Activated CD4-positive, alpha-beta T cell treated with anti-CD3 and anti-CD28 coated beads, Interleukin-2, amount 10 ng/mL, durations not matched to agents 24 days and 14 days (primary cell): ENCODE measurements at regions not wholly inside any gene's neighbourhood (a gene's known extent, or its start where the extent isn't known, plus 50 kb on each side); places are given as distances from the start of the nearest gene placed in this dataset.
A peak's percentile ranks its signal among the peaks of the same experiment; 100 is the strongest.
"Not testable (repeated sequence)": the region's sequence is repeated elsewhere in the genome, so short reads cannot be mapped to it uniquely, and the experiment has no call there.

Source experiments
- DNase-seq: peaks from one replicate; pipeline ENCODE4 v3.0.0; 2022
- H3K27ac Mint-ChIP-seq: one replicate; pipeline ENCODE4 v1.8.0; 2022; ENCODE audit warnings: mild to moderate bottlenecking, mixed read lengths
- H3K27me3 Mint-ChIP-seq: one replicate; pipeline ENCODE4 v1.8.0; 2022; ENCODE audit warnings: mixed read lengths
- H3K36me3 Mint-ChIP-seq: one replicate; pipeline ENCODE4 v1.8.0; 2022; ENCODE audit warnings: low read depth, mild to moderate bottlenecking, mixed read lengths
- H3K4me1 Mint-ChIP-seq: one replicate; pipeline ENCODE4 v1.8.0; 2021; ENCODE audit warnings: mixed read lengths
- H3K4me3 Mint-ChIP-seq: one replicate; pipeline ENCODE4 v1.8.0; 2022; ENCODE audit warnings: mild to moderate bottlenecking, moderate library complexity, mixed read lengths
- H3K9me3 Mint-ChIP-seq: one replicate; pipeline ENCODE4 v1.8.0; 2021; ENCODE audit warnings: mixed read lengths
- intact Hi-C: fragments of 100-400 bp; cut with micrococcal nuclease; formaldehyde crosslinking; loops from one replicate; pipeline ENCODE4 v1.15.1; 2023

DNA sequence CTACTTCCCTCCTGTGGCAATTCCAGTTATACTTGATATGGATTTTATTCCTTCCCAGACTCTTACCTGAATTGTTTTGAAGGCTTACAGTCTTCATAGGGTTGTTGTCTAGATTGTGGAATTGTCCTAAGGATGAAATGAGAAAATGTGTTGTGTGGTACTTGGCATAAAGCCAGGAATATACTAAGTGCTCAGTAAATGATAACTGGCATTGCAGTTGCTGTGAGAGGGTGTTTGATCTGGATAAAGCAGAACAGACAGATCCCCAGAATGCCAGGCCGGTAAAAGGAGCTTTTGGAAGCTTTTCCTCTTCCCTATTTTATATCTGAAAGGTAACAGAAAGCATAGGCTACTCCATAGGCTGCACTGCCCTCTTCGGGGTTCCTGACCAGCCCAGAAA, 78.4 kb upstream of the IKBKE start:
- H3K27me3 Mint-ChIP-seq, H3K4me3 Mint-ChIP-seq, H3K27ac Mint-ChIP-seq, DNase-seq, H3K4me1 Mint-ChIP-seq, intact Hi-C loops, H3K36me3 Mint-ChIP-seq, H3K9me3 Mint-ChIP-seq: not testable (repeated sequence)

DNA sequence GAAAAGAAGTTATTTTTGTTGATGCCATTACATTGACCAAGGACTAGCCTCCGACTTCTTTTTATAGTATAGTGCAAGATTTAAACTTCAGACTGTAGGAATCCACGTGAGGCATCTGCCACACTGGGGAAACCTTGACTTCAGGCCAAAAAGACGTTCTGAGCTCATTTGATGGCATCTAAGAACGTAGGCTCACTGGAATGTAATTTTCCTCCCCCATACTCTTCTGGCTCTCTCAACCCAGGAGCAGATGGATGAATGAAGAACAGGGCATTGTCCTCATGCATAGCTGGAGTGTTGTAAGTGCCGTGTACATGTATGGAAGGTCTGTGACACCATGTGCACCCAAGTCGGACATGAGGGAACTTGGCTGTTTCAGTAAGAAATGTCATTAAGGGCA, 72.8 kb upstream of the IKBKE start:
- H3K36me3 Mint-ChIP-seq, result peaks cover 14% of the 10 kb centered on the region
- H3K9me3 Mint-ChIP-seq, DNase-seq, H3K4me3 Mint-ChIP-seq, H3K27me3 Mint-ChIP-seq, H3K4me1 Mint-ChIP-seq, intact Hi-C loops, H3K27ac Mint-ChIP-seq: not testable (repeated sequence)

DNA sequence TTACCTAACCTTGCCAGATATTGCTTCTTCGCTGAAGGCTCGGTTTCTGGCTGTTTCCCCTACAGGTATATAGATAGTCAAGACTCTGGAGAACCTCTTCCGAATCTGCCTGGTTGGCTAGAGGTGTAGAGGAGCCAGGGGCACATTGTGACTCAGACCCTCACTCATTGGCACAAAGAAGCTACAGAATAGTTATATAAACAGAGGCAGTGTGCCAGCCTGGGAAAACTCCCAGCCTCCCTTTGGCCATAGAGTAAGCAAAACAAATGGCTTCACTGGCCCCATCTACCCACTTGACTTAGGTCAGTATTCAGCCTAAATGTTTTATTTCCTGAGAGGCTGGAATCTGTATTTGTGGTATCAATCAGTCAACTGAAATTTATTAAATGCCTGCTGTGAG, 72.0 kb upstream of the IKBKE start:
- DNase-seq, H3K27me3 Mint-ChIP-seq, H3K4me3 Mint-ChIP-seq, H3K9me3 Mint-ChIP-seq, intact Hi-C loops, H3K4me1 Mint-ChIP-seq, H3K27ac Mint-ChIP-seq: not testable (repeated sequence)
- peaks cover 14% of the 10 kb centered on the region for H3K36me3 Mint-ChIP-seq

DNA sequence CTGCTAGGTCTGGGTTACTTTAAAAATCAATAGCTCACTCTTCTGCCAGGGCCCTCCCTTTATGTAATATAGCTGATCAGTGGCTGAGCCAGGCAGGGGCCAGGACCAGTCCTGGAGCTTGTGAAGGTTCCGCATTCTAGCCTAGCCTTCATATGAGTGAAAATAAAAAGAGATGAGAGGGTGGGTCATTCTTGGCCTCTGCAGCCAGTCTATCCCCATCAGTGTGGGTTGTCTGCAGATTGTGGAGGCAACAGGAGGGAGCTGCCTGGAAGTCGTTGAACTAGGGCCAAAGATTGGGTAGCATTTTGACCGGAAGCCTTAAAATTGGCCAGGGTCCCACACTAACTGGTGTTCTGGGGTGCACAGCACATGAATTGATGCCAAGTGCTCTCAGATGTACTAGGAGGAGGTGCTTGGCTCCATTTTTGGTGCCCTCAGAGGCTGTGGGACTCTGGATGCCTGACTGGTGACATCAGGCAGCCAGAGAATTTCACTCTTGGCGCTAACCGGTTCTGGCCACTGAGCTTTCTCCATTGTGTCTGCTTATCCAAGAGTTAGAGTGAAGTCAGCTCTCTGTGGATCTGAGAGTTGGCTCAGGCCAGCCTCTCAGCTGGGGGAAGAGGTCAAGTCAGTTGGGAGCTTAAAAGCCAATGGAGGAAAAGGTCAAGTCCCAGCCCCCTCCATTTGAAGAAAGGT, 66.5 kb upstream of the IKBKE start:
- H3K4me3 Mint-ChIP-seq, intact Hi-C loops, DNase-seq, H3K36me3 Mint-ChIP-seq, H3K4me1 Mint-ChIP-seq, H3K27me3 Mint-ChIP-seq, H3K9me3 Mint-ChIP-seq, H3K27ac Mint-ChIP-seq: not testable (repeated sequence)

DNA sequence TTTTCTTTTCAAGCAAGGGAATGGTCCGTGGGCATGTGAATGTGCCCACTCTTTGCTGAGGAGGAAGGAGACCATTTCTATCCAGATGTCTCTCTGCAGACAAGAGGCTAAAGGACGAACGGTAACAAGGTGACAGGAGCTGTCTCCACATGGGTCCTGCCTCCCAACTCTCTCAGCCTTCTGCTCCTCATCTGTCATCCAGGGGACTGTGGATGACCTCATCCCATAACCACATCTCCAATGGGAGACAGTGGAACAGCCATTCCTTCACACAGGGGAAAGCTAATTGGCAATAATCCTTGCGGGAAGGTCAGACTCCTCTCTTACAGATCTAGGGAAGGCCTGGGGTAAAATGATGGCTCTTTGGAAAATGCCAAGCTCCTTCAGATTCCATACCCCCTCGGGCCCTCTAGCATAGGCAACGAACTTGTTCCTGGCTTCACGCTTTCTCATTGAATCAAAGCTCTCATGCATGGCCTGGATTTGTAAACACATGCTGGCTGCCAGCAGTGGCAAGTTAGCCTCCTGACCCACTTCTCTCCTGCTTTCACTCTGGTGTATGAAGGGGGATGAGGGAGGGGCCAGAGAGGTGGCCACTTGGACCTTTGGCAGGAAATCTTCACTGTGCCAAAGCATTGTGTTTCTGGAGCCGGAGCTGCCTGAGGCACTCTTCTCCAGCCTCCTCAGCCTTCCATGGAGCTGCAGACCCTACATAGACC, 65.8 kb upstream of the IKBKE start:
- H3K9me3 Mint-ChIP-seq, DNase-seq, H3K27ac Mint-ChIP-seq, intact Hi-C loops, H3K4me1 Mint-ChIP-seq, H3K4me3 Mint-ChIP-seq, H3K36me3 Mint-ChIP-seq, H3K27me3 Mint-ChIP-seq: not testable (repeated sequence)

DNA sequence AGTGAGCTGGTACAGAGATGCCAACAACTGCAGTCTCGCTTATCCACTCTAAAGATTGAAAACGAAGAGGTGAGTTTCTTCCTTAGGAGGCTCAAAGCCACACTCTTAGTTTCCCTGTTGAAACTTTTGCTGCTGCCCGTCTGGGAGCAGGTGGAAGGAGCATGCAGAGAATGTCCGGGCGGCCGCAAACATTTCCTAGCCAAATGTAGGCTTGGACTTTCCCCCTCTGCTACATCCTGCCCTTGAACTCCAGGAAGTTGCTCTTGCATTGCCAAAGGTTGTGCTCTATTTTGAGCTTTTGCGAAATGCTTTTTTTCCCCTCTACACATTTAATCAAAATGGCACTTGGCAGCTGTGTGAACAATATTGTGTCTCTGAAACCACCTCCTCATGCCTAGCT, 65.0 kb upstream of the IKBKE start:
- H3K27ac Mint-ChIP-seq, DNase-seq, H3K4me3 Mint-ChIP-seq, H3K9me3 Mint-ChIP-seq, H3K36me3 Mint-ChIP-seq, intact Hi-C loops, H3K27me3 Mint-ChIP-seq, H3K4me1 Mint-ChIP-seq: not testable (repeated sequence)

DNA sequence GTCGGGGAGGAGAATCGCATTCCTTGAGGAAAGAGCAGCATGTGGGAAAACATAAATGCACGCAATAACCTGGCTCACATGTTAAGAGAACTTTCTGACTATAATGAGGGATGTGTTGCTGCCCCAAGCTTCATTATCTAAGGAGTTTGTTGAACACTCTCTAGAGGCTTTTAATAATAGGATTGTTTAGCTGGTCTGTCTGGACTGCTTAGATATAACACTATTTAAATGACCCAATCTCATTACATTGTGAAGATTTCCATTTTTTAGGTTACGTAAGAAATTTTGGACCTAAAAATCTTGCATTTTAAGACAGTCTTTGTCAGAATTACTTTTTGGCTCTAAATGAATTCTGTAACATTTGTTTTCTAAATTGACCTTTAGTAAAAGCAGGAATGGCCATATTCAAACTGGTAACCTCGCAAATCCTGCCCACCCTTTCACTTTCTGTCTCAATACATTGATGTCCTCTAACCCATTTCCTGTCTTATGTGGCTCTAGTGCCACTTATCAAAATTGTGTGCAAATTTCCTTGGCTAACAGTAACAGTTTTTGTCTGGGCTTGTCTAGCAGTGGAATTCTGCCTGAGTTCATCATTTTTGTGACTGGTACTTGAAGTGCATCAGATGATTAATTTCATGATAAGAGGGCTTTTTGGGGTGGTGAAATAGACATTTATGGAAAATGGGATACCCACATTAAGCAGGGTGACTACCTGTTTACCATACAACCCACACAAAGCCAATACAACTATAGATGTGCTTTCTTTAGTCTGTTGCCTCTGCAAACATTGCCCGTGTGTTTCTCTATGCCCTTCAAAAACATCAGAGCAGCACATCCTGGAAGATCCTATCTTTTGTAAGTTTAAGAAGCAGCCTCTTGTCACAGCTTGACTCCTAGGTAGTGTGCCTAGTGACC, 61.6 kb upstream of the IKBKE start:
- H3K9me3 Mint-ChIP-seq, H3K4me1 Mint-ChIP-seq, DNase-seq, H3K27ac Mint-ChIP-seq, H3K27me3 Mint-ChIP-seq, H3K4me3 Mint-ChIP-seq, intact Hi-C loops: not testable (repeated sequence)
- peaks cover 16% of the 10 kb centered on the region for H3K36me3 Mint-ChIP-seq

DNA sequence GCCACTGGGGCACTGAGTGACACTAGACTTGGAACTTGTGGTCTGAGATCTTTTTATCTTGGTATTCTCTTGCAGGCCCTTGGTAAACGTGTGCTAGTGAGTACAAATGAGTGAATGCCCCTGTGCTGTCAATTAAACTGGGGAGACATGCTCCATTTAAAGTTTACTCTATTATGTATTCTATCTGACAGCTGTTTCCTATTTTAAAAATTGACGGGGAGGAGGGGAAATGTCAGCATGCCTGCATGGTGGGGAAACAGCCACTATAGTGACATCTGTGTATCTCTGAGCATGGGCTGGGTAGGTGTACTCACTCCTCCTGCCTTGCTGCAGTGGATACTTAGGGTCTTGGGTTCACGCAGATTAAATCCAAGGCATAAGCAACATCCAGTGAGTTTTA, 59.0 kb upstream of the IKBKE start:
- Mint-ChIP-seq H3K36me3 (peaks cover 30% of the 10 kb centered on the region), H3K4me3 (no peak overlapping the region), H3K9me3 (no peaks in the 10 kb centered on the region), H3K27me3 (no peaks in the 10 kb centered on the region), H3K27ac (no peak overlapping the region), H3K4me1 (peaks cover 2% of the 10 kb centered on the region)
- intact Hi-C loops, result no loop called here
- no peak for DNase-seq

DNA sequence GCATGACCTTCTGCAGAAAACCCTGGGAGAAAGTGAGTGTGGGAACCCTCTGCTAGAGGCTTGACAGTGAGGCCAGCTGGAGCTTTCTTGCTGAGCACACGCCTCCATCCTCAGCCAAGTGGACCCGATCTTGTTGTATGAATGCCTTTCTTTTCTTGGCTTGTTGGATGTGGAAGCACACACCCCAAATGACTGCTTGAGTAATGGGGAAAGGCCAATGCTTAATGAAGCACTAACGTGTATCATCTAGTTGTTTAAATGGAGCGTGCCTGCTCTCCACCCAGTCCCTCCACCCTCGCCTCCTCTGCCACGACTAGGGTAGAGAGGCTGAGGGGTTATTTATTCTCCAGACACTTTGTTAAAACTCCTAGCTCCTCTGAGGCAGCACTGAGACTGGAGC, 54.3 kb upstream of the IKBKE start:
- peaks cover 46% of the 10 kb centered on the region for H3K36me3 Mint-ChIP-seq
- H3K27me3 Mint-ChIP-seq, result no peaks in the 10 kb centered on the region
- peaks cover 6% of the 10 kb centered on the region for H3K4me1 Mint-ChIP-seq
- no peaks in the 10 kb centered on the region for H3K9me3 Mint-ChIP-seq
- H3K4me3 Mint-ChIP-seq, result no peak overlapping the region
- intact Hi-C loops, result no loop called here
- no peak for DNase-seq
- peak overlapping the region; percentile 43 for H3K27ac Mint-ChIP-seq

DNA sequence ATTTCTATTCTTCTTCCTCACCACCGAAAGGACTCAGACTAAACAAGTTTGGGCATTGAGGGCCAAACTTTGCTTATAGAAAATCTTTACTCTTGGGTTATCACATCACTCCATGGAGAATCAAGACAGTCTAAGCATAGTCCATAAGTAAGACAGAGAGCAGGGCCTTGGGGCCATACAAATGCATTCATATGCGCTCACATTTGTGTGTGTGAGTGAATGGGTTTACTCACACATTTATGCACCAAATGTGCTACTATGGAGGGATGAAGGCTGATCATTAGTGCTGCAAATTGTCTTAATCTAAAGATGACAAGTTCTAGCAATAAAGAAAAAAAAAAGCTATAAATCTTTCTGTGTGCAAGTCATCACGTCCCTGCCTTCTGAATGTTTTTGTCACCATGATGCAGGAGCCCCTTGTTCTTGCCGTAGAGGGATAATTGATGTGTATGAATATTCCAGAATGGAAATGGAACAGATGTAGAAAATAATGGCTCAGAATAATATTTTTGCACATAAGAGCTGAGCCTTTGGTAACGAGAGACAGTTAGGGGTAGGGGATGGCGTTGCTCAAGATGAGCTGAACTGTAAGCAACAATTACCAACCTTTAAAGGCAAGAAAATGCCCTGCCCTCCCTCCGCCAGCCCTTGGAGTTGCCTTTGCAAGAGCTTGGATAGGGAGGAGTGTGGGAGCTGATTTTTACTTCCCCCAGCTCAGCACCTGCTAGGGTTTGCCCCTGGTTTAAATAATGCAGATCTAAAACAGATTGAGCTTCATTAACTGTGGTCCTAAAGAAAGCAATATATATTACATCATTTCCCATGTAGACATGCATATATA, 52.3 kb upstream of the IKBKE start:
- peaks cover 6% of the 10 kb centered on the region for H3K4me1 Mint-ChIP-seq
- no peak overlapping the region for H3K4me3 Mint-ChIP-seq
- intact Hi-C loops, result no loop called here
- H3K9me3 Mint-ChIP-seq, result no peaks in the 10 kb centered on the region
- no peaks in the 10 kb centered on the region for H3K27me3 Mint-ChIP-seq
- H3K36me3 Mint-ChIP-seq, result peaks cover 48% of the 10 kb centered on the region
- DNase-seq, result no peak
- no peak overlapping the region for H3K27ac Mint-ChIP-seq

DNA sequence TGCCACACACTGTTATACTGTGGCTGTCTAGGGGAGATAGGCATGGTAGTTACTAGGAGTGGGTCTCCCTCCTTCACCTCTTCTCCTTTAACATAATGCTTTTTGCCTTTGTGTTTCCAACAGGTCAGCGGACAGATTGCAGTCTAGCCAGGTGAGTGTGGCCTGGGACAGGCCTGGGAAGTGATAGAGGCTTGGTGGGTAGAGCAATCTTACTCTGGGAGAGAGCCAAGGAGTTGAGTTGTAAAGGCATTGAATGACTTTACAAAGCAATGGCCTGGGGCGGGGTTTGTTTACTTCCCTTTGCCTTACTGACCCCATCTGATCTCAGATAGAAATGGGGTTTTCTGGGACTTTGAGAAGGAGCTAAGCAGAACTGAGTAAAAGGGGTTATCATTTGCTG, 51.0 kb upstream of the IKBKE start:
- H3K9me3 Mint-ChIP-seq, result no peaks in the 10 kb centered on the region
- H3K4me3 Mint-ChIP-seq, result no peak overlapping the region
- peaks cover 52% of the 10 kb centered on the region for H3K36me3 Mint-ChIP-seq
- intact Hi-C loops, result no loop called here
- no peaks in the 10 kb centered on the region for H3K27me3 Mint-ChIP-seq
- DNase-seq, result no peak
- peak overlapping the region; percentile 42 for H3K27ac Mint-ChIP-seq
- peaks cover 9% of the 10 kb centered on the region for H3K4me1 Mint-ChIP-seq

DNA sequence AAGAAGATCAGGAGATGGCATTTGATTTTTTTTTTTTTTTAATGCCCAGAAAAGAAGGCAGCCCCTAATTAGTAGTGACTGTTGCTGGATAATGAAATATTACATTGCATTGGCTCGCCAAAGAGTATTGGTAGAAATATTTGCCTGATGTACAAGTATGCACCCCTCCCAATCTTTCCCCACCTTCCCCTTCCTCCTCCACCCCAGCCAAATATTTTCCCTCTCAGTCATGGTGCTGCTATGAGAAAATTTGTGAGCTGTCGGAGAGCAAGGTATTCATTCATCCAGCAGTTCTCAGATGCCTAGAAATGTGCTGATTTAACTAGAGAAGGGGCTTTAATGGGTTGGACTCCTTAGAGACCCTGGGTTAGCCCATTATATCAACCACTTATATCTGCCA, 50.5 kb upstream of the IKBKE start:
- H3K27me3 Mint-ChIP-seq, result no peaks in the 10 kb centered on the region
- no peak overlapping the region for H3K27ac Mint-ChIP-seq
- no peak overlapping the region for H3K4me3 Mint-ChIP-seq
- H3K9me3 Mint-ChIP-seq, result no peaks in the 10 kb centered on the region
- intact Hi-C loops, result no loop called here
- H3K4me1 Mint-ChIP-seq, result peaks cover 8% of the 10 kb centered on the region
- DNase-seq, result no peak
- H3K36me3 Mint-ChIP-seq, result peaks cover 47% of the 10 kb centered on the region

DNA sequence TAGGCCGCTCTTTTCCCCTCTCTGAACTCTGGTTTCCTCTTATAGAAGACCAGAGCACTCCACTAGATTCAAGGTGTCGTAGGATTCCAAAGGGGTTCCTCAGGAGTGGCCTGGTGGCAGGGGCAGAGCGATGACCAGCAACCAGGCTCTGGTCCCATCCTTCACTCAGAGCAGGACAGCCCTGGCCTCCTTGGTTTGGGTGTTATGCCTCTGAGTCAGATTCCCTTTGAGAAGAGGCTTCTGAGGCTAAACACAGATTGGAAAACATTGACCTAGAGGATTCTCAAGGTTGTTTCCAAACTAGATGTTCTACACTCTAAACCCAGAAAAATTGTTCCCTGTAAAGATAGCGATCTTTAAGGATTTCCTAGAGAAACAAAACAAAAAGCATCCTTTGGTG, 49.8 kb upstream of the IKBKE start:
- intact Hi-C loops, result no loop called here
- H3K27ac Mint-ChIP-seq, result no peak overlapping the region
- no peaks in the 10 kb centered on the region for H3K27me3 Mint-ChIP-seq
- H3K9me3 Mint-ChIP-seq, result no peaks in the 10 kb centered on the region
- no peak for DNase-seq
- H3K4me3 Mint-ChIP-seq, result no peak overlapping the region
- peaks cover 46% of the 10 kb centered on the region for H3K36me3 Mint-ChIP-seq
- H3K4me1 Mint-ChIP-seq, result peaks cover 7% of the 10 kb centered on the region
